Lung microvascular endothelial cell (primary cell): ENCODE measurements at regions not wholly inside any gene's neighbourhood (a gene's known extent, or its start where the extent isn't known, plus 50 kb on each side); places are given as distances from the start of the nearest gene placed in this dataset.
A peak's percentile ranks its signal among the peaks of the same experiment; 100 is the strongest.
"Not testable (repeated sequence)": the region's sequence is repeated elsewhere in the genome, so short reads cannot be mapped to it uniquely, and the experiment has no call there.

ENCODE experiments used
- DNase-seq, 2 donors: peaks; one replicate each; pipeline versions ENCODE4 v3.0.0 to v3.0.0-alpha.2; 2010; ENCODE audit warnings: low read depth in 2 of 2

- peak in 1 of 2 donors; percentile 2 for DNase-seq
These were observed 53.3 kb downstream of the OLFML3 start for GRCh38 chr1:114032271-114033215.

GRCh38 chr1:114033216-114033706, 54.0 kb downstream of the OLFML3 start:
- DNase-seq, result peak in 1 of 2 donors; percentile 24

- no peak for DNase-seq
These were observed 54.7 kb downstream of the OLFML3 start for GRCh38 chr1:114033961-114034360.

GRCh38 chr1:114034567-114035303, 55.5 kb downstream of the OLFML3 start:
- DNase-seq, result no peak

GRCh38 chr1:114035304-114035700, 56.0 kb downstream of the OLFML3 start:
- no peak for DNase-seq

- DNase-seq, result not testable (repeated sequence)
These were observed 57.8 kb downstream of the OLFML3 start for GRCh38 chr1:114036841-114037630.

GRCh38 chr1:114037631-114037890, 58.3 kb downstream of the OLFML3 start:
- no peak for DNase-seq

- no peak for DNase-seq
These were observed 58.9 kb downstream of the OLFML3 start for GRCh38 chr1:114037962-114038816.
